OCI-M1 (cell line): ENCODE measurements at regions not wholly inside any gene's neighbourhood (a gene's known extent, or its start where the extent isn't known, plus 50 kb on each side); places are given as distances from the start of the nearest gene placed in this dataset.
A peak's percentile ranks its signal among the peaks of the same experiment; 100 is the strongest.
"Not testable (repeated sequence)": the region's sequence is repeated elsewhere in the genome, so short reads cannot be mapped to it uniquely, and the experiment has no call there.

Experiments
- DNase-seq: peaks from one replicate; lab custom pipeline; 2025; lab: John Stamatoyannopoulos, UW

GRCh38 chr13:103656311-103656710, 590.1 kb upstream of the SLC10A2 start:
- peak; percentile 8 for DNase-seq

- DNase-seq, result no peak
Observed at GRCh38 chr13:103640606-103641005, 574.4 kb upstream of the SLC10A2 start.

- DNase-seq, result no peak
Observed at GRCh38 chr13:103639326-103639725, 573.1 kb upstream of the SLC10A2 start.

- DNase-seq, result no peak
Observed at GRCh38 chr13:103638706-103639105, 572.5 kb upstream of the SLC10A2 start.

- no peak for DNase-seq
Observed at GRCh38 chr13:103634066-103634465, 567.8 kb upstream of the SLC10A2 start.

- DNase-seq, result no peak
Observed at GRCh38 chr13:103625194-103625593, 559.0 kb upstream of the SLC10A2 start.

GRCh38 chr13:103618151-103618550, 551.9 kb upstream of the SLC10A2 start:
- DNase-seq, result no peak

- no peak for DNase-seq
Observed at GRCh38 chr13:103615771-103616170, 549.6 kb upstream of the SLC10A2 start.

- no peak for DNase-seq
Observed at GRCh38 chr13:103614761-103615160, 548.5 kb upstream of the SLC10A2 start.

- no peak for DNase-seq
Observed at GRCh38 chr13:103607995-103608394, 541.8 kb upstream of the SLC10A2 start.

GRCh38 chr13:103605546-103606326, 539.5 kb upstream of the SLC10A2 start:
- no peak for DNase-seq

GRCh38 chr13:103599870-103600269, 533.7 kb upstream of the SLC10A2 start:
- not testable (repeated sequence) for DNase-seq

- no peak for DNase-seq
Observed at GRCh38 chr13:103598671-103599070, 532.5 kb upstream of the SLC10A2 start.

- DNase-seq, result no peak
Observed at GRCh38 chr13:103573446-103573845, 507.2 kb upstream of the SLC10A2 start.

- DNase-seq, result no peak
Observed at GRCh38 chr13:103568314-103568713, 502.1 kb upstream of the SLC10A2 start.

GRCh38 chr13:103557878-103558277, 491.7 kb upstream of the SLC10A2 start:
- DNase-seq, result no peak

GRCh38 chr13:103556681-103557080, 490.5 kb upstream of the SLC10A2 start:
- DNase-seq, result no peak

GRCh38 chr13:103547914-103548313, 481.7 kb upstream of the SLC10A2 start:
- DNase-seq, result no peak

GRCh38 chr13:103546271-103546670, 480.1 kb upstream of the SLC10A2 start:
- no peak for DNase-seq

- DNase-seq, result no peak
Observed at GRCh38 chr13:103542648-103543047, 476.4 kb upstream of the SLC10A2 start.

- DNase-seq, result no peak
Observed at GRCh38 chr13:103540382-103540765, 474.2 kb upstream of the SLC10A2 start.

GRCh38 chr13:103539721-103540381, 473.6 kb upstream of the SLC10A2 start:
- DNase-seq, result no peak

- peak; percentile 26 for DNase-seq
Observed at GRCh38 chr13:103539265-103539664, 473.0 kb upstream of the SLC10A2 start.

GRCh38 chr13:103537616-103538015, 471.4 kb upstream of the SLC10A2 start:
- no peak for DNase-seq
